GM23338 (cell line): ENCODE measurements at regions not wholly inside any gene's neighbourhood (a gene's known extent, or its start where the extent isn't known, plus 50 kb on each side); places are given as distances from the start of the nearest gene placed in this dataset.

Experiments
- ATAC-seq: fragments of 200-7000 bp; cut with Tn5 transposase; 3 replicates; pipeline ENCODE4 v1.9.1; 2020
- DNase-seq: peaks from one replicate; pipeline ENCODE4 v3.0.0-alpha.2; 2015; ENCODE audit warnings: low spot score
- H2AFZ ChIP-seq: fragments of 200-600 bp; sonication (generic); 2 replicates; pipeline ENCODE4 v1.8.0; 2016; ENCODE audit warnings: antibody characterized with exemption, mild to moderate bottlenecking, moderate library complexity
- H3F3A ChIP-seq: fragments of 200-600 bp; sonication (generic); replicated peaks from 2 replicates; pipeline ENCODE4 v1.8.0; 2017; ENCODE audit warnings: antibody characterized with exemption, mixed run types, low read depth
- H3K27ac ChIP-seq: fragments of 200-600 bp; sonication (generic); 2 replicates; pipeline ENCODE4 v1.6.1; 2016; ENCODE audit warnings: low read depth
- H3K27me3 ChIP-seq: fragments of 200-600 bp; sonication (generic); 2 replicates; pipeline ENCODE4 v1.8.0; 2016; ENCODE audit warnings: mild to moderate bottlenecking, mixed run types, moderate library complexity; ENCODE audit not compliant: insufficient read depth
- H3K36me3 ChIP-seq: fragments of 200-600 bp; sonication (generic); 2 replicates; pipeline ENCODE4 v1.8.0; 2016; ENCODE audit warnings: mild to moderate bottlenecking; ENCODE audit not compliant: insufficient read depth
- H3K4me1 ChIP-seq: fragments of 200-600 bp; sonication (generic); 2 replicates; pipeline ENCODE4 v1.8.0; 2016; ENCODE audit warnings: mild to moderate bottlenecking, moderate library complexity; ENCODE audit not compliant: insufficient read depth
- H3K4me2 ChIP-seq: fragments of 200-600 bp; sonication (generic); 2 replicates; pipeline ENCODE4 v1.7.1; 2017; ENCODE audit warnings: mixed run types
- H3K4me3 ChIP-seq: fragments of 200-600 bp; sonication (generic); 2 replicates; pipeline ENCODE4 v1.6.1; 2016; ENCODE audit warnings: mixed run types
- H3K79me2 ChIP-seq: fragments of 200-600 bp; sonication (generic); replicated peaks from 2 replicates; pipeline ENCODE4 v1.8.0; 2017; ENCODE audit warnings: mild to moderate bottlenecking; ENCODE audit not compliant: insufficient read depth
- H3K9me2 ChIP-seq: fragments of 200-600 bp; sonication (generic); 2 replicates; pipeline ENCODE4 v1.8.0; 2017; ENCODE audit not compliant: insufficient read depth
- H4K20me1 ChIP-seq: fragments of 200-600 bp; sonication (generic); replicated peaks from 2 replicates; pipeline ENCODE4 v1.8.0; 2017; ENCODE audit warnings: mild to moderate bottlenecking; ENCODE audit not compliant: insufficient read depth
- H3K27ac Mint-ChIP-seq: 2 replicates; pipeline ENCODE4 v1.8.0; 2020; ENCODE audit warnings: inconsistent platforms, mild to moderate bottlenecking, moderate library complexity, mixed read lengths
- H3K27me3 Mint-ChIP-seq: 3 replicates; pipeline ENCODE4 v1.8.0; 2022; ENCODE audit warnings: low read depth, mild to moderate bottlenecking, moderate library complexity, mixed read lengths, inconsistent platforms; ENCODE audit not compliant: insufficient read depth, poor library complexity
- H3K36me3 Mint-ChIP-seq: 3 replicates; pipeline ENCODE4 v1.8.0; 2021; ENCODE audit warnings: low read depth, mild to moderate bottlenecking, inconsistent platforms, moderate library complexity, mixed read lengths
- H3K4me1 Mint-ChIP-seq: 3 replicates; pipeline ENCODE4 v1.8.0; 2020; ENCODE audit warnings: mild to moderate bottlenecking, inconsistent platforms, mixed read lengths
- H3K4me3 Mint-ChIP-seq: 3 replicates; pipeline ENCODE4 v1.8.0; 2021; ENCODE audit warnings: moderate library complexity, mild to moderate bottlenecking, inconsistent platforms, mixed read lengths
- H3K9me3 Mint-ChIP-seq: 3 replicates; pipeline ENCODE4 v1.8.0; 2020; ENCODE audit warnings: moderate library complexity, mild to moderate bottlenecking, inconsistent platforms, mixed read lengths
- CREB1 ChIP-seq: fragments of 250-450 bp; sonication (Bioruptor Pico); IDR thresholded peaks from 2 replicates; pipeline ENCODE4 v1.5.0; 2020; ENCODE audit warnings: low read depth, mild to moderate bottlenecking, moderate library complexity
- EZH2 ChIP-seq: fragments of 200-600 bp; sonication (generic); IDR thresholded peaks from one replicate; pipeline ENCODE4 v1.8.0; 2017; ENCODE audit warnings: antibody characterized with exemption, mild to moderate bottlenecking, low read depth; ENCODE audit not compliant: unreplicated experiment
- EZH2phosphoT487 ChIP-seq: fragments of 200-600 bp; sonication (generic); IDR thresholded peaks from one replicate; pipeline ENCODE4 v1.8.1; 2018; ENCODE audit warnings: antibody characterized with exemption; ENCODE audit not compliant: unreplicated experiment
- JUNB ChIP-seq: IDR thresholded peaks from one replicate; pipeline ENCODE4 v1.6.1; 2016; ENCODE audit warnings: antibody characterized with exemption; ENCODE audit not compliant: unreplicated experiment
- POLR2AphosphoS5 ChIP-seq: IDR thresholded peaks from 2 replicates; pipeline ENCODE4 v1.6.1; 2016; ENCODE audit warnings: antibody characterized with exemption, low read depth
- STAT1 ChIP-seq: IDR thresholded peaks from one replicate; pipeline ENCODE4 v1.6.1; 2016; ENCODE audit warnings: antibody characterized with exemption; ENCODE audit not compliant: unreplicated experiment
- ZNF114 ChIP-seq: fragments of 250-450 bp; sonication (Bioruptor Pico); IDR thresholded peaks from 2 replicates; pipeline ENCODE4 v1.5.0; 2020; ENCODE audit warnings: mild to moderate bottlenecking, moderate library complexity
- TF ChIP-seq, protein P1 (sequence below): IDR thresholded peaks from one replicate; pipeline ENCODE4 v1.6.1; 2018; ENCODE audit warnings: antibody characterized with exemption; ENCODE audit not compliant: unreplicated experiment
- TF ChIP-seq, protein P2 (sequence below): fragments of 250-450 bp; sonication (Bioruptor Pico); IDR thresholded peaks from 2 replicates; pipeline ENCODE4 v1.5.0; 2020; ENCODE audit warnings: mild to moderate bottlenecking, moderate library complexity
- TF ChIP-seq, protein P3 (sequence below), 2 experiments: fragments of 200-600 bp in 1 of 2; sonication (generic) in 1 of 2; conservative IDR thresholded peaks; 2 replicates each; pipeline versions ENCODE4 v1.5.1 to v1.6.1; 2016 to 2017; ENCODE audit warnings: antibody characterized with exemption in 2 of 2, low read depth in 2 of 2, mild to moderate bottlenecking in 2 of 2, moderate library complexity in 1 of 2

DNA sequence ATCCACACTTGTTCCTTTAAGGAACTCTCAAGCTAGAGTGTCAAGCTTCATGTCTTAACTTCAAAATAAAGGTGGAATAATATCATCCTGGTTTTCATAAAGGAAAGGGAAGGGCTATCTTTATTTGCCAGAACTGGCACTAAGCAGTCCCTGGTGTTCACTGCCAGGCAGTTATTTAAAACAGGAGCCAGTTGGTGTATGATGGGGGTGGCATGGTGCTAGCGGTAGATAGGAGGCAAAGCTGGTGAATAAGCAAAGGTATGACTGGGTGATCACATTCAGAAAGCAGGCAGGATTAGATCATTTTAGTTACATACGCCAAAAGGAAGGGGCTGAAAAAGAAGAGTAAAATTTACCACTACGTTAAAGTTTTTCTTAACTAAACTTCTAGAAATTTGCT is 776.3 kb downstream of the BCL11A start (continued):
- TF ChIP-seq, protein P1, sequence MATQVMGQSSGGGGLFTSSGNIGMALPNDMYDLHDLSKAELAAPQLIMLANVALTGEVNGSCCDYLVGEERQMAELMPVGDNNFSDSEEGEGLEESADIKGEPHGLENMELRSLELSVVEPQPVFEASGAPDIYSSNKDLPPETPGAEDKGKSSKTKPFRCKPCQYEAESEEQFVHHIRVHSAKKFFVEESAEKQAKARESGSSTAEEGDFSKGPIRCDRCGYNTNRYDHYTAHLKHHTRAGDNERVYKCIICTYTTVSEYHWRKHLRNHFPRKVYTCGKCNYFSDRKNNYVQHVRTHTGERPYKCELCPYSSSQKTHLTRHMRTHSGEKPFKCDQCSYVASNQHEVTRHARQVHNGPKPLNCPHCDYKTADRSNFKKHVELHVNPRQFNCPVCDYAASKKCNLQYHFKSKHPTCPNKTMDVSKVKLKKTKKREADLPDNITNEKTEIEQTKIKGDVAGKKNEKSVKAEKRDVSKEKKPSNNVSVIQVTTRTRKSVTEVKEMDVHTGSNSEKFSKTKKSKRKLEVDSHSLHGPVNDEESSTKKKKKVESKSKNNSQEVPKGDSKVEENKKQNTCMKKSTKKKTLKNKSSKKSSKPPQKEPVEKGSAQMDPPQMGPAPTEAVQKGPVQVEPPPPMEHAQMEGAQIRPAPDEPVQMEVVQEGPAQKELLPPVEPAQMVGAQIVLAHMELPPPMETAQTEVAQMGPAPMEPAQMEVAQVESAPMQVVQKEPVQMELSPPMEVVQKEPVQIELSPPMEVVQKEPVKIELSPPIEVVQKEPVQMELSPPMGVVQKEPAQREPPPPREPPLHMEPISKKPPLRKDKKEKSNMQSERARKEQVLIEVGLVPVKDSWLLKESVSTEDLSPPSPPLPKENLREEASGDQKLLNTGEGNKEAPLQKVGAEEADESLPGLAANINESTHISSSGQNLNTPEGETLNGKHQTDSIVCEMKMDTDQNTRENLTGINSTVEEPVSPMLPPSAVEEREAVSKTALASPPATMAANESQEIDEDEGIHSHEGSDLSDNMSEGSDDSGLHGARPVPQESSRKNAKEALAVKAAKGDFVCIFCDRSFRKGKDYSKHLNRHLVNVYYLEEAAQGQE, result no peak

DNA sequence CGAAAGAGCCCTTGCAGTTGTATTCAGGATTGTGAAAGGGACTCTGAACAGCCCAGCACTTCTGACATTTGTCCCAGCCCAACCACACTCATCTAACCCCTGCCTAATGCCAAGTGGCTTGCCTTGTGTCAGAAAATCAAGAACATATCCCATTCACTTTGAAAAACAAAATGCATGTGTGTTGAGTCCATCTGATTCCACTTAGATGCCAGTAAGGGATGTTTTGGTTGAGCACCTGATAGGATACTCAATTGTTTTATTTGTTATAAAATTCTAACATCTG is 776.8 kb downstream of the BCL11A start:
- Mint-ChIP-seq H3K27ac (no peak overlapping the region), H3K27me3 (no peaks in the 10 kb centered on the region), H3K4me1 (peaks cover 6% of the 10 kb centered on the region), H3K9me3 (no peaks in the 10 kb centered on the region), H3K4me3 (no peak overlapping the region), H3K36me3 (no peaks in the 10 kb centered on the region)
- Histone ChIP-seq H3K4me1 (no peaks in the 10 kb centered on the region), H3F3A (no peaks in the 10 kb centered on the region), H3K36me3 (no peaks in the 10 kb centered on the region), H2AFZ (no peak overlapping the region), H3K9me2 (0 out of 2 replicates have a peak, but pooled peaks cover 3% of the 10 kb centered on the region), H3K27me3 (no peaks in the 10 kb centered on the region), H3K4me2 (no peak overlapping the region), H4K20me1 (no peaks in the 10 kb centered on the region), H3K4me3 (no peak overlapping the region), H3K27ac (no peak overlapping the region), H3K79me2 (no peaks in the 10 kb centered on the region)
- ATAC-seq (no peak), DNase-seq (no peak)
- TF ChIP-seq STAT1, result no peak
- no peak for TF ChIP-seq EZH2
- TF ChIP-seq EZH2phosphoT487, result no peak
- no peak for TF ChIP-seq JUNB
- TF ChIP-seq, protein P2, sequence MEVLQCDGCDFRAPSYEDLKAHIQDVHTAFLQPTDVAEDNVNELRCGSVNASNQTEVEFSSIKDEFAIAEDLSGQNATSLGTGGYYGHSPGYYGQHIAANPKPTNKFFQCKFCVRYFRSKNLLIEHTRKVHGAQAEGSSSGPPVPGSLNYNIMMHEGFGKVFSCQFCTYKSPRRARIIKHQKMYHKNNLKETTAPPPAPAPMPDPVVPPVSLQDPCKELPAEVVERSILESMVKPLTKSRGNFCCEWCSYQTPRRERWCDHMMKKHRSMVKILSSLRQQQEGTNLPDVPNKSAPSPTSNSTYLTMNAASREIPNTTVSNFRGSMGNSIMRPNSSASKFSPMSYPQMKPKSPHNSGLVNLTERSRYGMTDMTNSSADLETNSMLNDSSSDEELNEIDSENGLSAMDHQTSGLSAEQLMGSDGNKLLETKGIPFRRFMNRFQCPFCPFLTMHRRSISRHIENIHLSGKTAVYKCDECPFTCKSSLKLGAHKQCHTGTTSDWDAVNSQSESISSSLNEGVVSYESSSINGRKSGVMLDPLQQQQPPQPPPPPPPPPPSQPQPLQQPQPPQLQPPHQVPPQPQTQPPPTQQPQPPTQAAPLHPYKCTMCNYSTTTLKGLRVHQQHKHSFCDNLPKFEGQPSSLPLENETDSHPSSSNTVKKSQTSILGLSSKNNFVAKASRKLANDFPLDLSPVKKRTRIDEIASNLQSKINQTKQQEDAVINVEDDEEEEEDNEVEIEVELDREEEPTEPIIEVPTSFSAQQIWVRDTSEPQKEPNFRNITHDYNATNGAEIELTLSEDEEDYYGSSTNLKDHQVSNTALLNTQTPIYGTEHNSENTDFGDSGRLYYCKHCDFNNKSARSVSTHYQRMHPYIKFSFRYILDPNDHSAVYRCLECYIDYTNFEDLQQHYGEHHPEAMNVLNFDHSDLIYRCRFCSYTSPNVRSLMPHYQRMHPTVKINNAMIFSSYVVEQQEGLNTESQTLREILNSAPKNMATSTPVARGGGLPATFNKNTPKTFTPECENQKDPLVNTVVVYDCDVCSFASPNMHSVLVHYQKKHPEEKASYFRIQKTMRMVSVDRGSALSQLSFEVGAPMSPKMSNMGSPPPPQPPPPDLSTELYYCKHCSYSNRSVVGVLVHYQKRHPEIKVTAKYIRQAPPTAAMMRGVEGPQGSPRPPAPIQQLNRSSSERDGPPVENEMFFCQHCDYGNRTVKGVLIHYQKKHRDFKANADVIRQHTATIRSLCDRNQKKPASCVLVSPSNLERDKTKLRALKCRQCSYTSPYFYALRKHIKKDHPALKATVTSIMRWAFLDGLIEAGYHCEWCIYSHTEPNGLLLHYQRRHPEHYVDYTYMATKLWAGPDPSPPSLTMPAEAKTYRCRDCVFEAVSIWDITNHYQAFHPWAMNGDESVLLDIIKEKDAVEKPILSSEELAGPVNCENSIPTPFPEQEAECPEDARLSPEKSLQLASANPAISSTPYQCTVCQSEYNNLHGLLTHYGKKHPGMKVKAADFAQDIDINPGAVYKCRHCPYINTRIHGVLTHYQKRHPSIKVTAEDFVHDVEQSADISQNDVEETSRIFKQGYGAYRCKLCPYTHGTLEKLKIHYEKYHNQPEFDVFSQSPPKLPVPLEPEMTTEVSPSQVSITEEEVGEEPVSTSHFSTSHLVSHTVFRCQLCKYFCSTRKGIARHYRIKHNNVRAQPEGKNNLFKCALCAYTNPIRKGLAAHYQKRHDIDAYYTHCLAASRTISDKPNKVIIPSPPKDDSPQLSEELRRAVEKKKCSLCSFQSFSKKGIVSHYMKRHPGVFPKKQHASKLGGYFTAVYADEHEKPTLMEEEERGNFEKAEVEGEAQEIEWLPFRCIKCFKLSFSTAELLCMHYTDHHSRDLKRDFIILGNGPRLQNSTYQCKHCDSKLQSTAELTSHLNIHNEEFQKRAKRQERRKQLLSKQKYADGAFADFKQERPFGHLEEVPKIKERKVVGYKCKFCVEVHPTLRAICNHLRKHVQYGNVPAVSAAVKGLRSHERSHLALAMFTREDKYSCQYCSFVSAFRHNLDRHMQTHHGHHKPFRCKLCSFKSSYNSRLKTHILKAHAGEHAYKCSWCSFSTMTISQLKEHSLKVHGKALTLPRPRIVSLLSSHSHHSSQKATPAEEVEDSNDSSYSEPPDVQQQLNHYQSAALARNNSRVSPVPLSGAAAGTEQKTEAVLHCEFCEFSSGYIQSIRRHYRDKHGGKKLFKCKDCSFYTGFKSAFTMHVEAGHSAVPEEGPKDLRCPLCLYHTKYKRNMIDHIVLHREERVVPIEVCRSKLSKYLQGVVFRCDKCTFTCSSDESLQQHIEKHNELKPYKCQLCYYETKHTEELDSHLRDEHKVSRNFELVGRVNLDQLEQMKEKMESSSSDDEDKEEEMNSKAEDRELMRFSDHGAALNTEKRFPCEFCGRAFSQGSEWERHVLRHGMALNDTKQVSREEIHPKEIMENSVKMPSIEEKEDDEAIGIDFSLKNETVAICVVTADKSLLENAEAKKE (CRISPR knock-in tag), result no peak
- TF ChIP-seq CREB1, result no peak
- TF ChIP-seq, protein P3, sequence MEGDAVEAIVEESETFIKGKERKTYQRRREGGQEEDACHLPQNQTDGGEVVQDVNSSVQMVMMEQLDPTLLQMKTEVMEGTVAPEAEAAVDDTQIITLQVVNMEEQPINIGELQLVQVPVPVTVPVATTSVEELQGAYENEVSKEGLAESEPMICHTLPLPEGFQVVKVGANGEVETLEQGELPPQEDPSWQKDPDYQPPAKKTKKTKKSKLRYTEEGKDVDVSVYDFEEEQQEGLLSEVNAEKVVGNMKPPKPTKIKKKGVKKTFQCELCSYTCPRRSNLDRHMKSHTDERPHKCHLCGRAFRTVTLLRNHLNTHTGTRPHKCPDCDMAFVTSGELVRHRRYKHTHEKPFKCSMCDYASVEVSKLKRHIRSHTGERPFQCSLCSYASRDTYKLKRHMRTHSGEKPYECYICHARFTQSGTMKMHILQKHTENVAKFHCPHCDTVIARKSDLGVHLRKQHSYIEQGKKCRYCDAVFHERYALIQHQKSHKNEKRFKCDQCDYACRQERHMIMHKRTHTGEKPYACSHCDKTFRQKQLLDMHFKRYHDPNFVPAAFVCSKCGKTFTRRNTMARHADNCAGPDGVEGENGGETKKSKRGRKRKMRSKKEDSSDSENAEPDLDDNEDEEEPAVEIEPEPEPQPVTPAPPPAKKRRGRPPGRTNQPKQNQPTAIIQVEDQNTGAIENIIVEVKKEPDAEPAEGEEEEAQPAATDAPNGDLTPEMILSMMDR (conservative IDR thresholded peaks at IDR 0.05; ENCODE audit: low read depth in 2 of 2), result no peak
- TF ChIP-seq, protein P1, result no peak
- no peak for TF ChIP-seq POLR2AphosphoS5
- no peak for TF ChIP-seq ZNF114 (CRISPR knock-in tag)
